Smooth muscle cell (in vitro differentiated cells): ENCODE measurements at regions not wholly inside any gene's neighbourhood (a gene's known extent, or its start where the extent isn't known, plus 50 kb on each side); places are given as distances from the start of the nearest gene placed in this dataset.
A peak's percentile ranks its signal among the peaks of the same experiment; 100 is the strongest.

Experiments
- DNase-seq: peaks from one replicate; lab custom pipeline; 2025; ENCODE audit not compliant: unreplicated experiment; lab: John Stamatoyannopoulos, UW
- H2AFZ ChIP-seq: fragments of 200-600 bp; sonication (generic); 2 replicates; pipeline ENCODE4 v1.6.0; 2016; ENCODE audit warnings: antibody characterized with exemption, low read depth, mild to moderate bottlenecking
- H3F3A ChIP-seq: fragments of 200-600 bp; sonication (generic); 2 replicates; pipeline ENCODE4 v1.6.0; 2017; ENCODE audit warnings: antibody characterized with exemption, low read depth
- H3K27ac ChIP-seq: fragments of 200-600 bp; sonication (generic); 2 replicates; pipeline ENCODE4 v1.5.1; 2016; ENCODE audit warnings: low read depth, mild to moderate bottlenecking
- H3K27me3 ChIP-seq: fragments of 200-600 bp; sonication (generic); 2 replicates; pipeline ENCODE4 v1.6.1; 2016; ENCODE audit warnings: low read depth, mild to moderate bottlenecking
- H3K36me3 ChIP-seq: fragments of 200-600 bp; sonication (generic); 2 replicates; pipeline ENCODE4 v1.5.1; 2016; ENCODE audit warnings: low read depth
- H3K4me1 ChIP-seq: fragments of 200-600 bp; sonication (generic); 2 replicates; pipeline ENCODE4 v1.5.1; 2016; ENCODE audit warnings: low read depth
- H3K4me2 ChIP-seq: fragments of 200-600 bp; sonication (generic); 2 replicates; pipeline ENCODE4 v1.6.0; 2016; ENCODE audit warnings: mild to moderate bottlenecking
- H3K4me3 ChIP-seq: fragments of 200-600 bp; sonication (generic); 2 replicates; pipeline ENCODE4 v1.5.1; 2016; ENCODE audit warnings: mild to moderate bottlenecking
- H3K79me2 ChIP-seq: fragments of 200-600 bp; sonication (generic); 2 replicates; pipeline ENCODE4 v1.6.0; 2016; ENCODE audit warnings: low read depth, mild to moderate bottlenecking
- H3K9ac ChIP-seq: fragments of 200-600 bp; sonication (generic); 2 replicates; pipeline ENCODE4 v1.6.0; 2016; ENCODE audit warnings: low read depth
- H3K9me3 ChIP-seq: fragments of 200-600 bp; sonication (generic); replicated peaks from 2 replicates; pipeline ENCODE4 v1.5.1; 2016; ENCODE audit warnings: low read depth
- H4K20me1 ChIP-seq: fragments of 200-600 bp; sonication (generic); 2 replicates; pipeline ENCODE4 v1.6.0; 2016; ENCODE audit warnings: low read depth
- WGBS: methylation state at CpG from one replicate; pipeline ENCODE4 v1.1.7; 2016; ENCODE audit warnings: low lambda C conversion rate; 5-methylcytosine and 5-hydroxymethylcytosine counted together
- TF ChIP-seq, protein P1 (sequence below): fragments of 200-600 bp; sonication (generic); IDR thresholded peaks from 2 replicates; pipeline ENCODE4 v1.5.1; 2017; ENCODE audit warnings: borderline replicate concordance, mild to moderate bottlenecking, antibody characterized with exemption; ENCODE audit not compliant: insufficient read depth, poor library complexity, severe bottlenecking

DNA sequence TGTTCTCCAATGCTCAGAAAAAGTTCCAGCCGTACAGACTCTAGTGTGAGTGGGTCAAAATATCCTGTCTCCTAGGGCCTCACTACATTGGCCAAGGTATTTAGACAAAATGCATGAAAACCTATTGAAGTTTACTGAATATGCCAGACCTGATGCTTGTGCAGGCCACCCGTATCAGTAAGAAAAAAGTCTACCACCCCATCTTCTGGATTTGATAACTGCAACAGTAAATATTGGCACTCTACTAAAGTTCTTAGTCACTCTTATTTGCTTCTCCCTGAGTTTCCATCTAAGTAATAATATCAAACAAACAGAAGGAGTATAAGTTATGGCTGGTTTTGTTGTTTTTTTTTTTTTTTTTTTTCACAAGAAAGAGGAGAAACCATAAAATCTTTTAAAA lies 627.7 kb upstream of the KLF4 start:
- TF ChIP-seq, protein P1, sequence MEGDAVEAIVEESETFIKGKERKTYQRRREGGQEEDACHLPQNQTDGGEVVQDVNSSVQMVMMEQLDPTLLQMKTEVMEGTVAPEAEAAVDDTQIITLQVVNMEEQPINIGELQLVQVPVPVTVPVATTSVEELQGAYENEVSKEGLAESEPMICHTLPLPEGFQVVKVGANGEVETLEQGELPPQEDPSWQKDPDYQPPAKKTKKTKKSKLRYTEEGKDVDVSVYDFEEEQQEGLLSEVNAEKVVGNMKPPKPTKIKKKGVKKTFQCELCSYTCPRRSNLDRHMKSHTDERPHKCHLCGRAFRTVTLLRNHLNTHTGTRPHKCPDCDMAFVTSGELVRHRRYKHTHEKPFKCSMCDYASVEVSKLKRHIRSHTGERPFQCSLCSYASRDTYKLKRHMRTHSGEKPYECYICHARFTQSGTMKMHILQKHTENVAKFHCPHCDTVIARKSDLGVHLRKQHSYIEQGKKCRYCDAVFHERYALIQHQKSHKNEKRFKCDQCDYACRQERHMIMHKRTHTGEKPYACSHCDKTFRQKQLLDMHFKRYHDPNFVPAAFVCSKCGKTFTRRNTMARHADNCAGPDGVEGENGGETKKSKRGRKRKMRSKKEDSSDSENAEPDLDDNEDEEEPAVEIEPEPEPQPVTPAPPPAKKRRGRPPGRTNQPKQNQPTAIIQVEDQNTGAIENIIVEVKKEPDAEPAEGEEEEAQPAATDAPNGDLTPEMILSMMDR: no peak
- no peaks in the 10 kb centered on the region for H4K20me1 ChIP-seq
- DNase-seq: no peak
- no peaks in the 10 kb centered on the region for H3K79me2 ChIP-seq
- no peaks in the 10 kb centered on the region for H3K9me3 ChIP-seq
- 88% methylated on average over 2 of the region's 2 CpGs for WGBS
- H2AFZ ChIP-seq: no peak overlapping the region
- no peaks in the 10 kb centered on the region for H3K4me1 ChIP-seq
- no peak overlapping the region for H3K4me3 ChIP-seq
- H3K9ac ChIP-seq: no peak overlapping the region
- no peaks in the 10 kb centered on the region for H3F3A ChIP-seq
- H3K36me3 ChIP-seq: no peaks in the 10 kb centered on the region
- no peak overlapping the region for H3K4me2 ChIP-seq
- no peaks in the 10 kb centered on the region for H3K27me3 ChIP-seq
- no peak overlapping the region for H3K27ac ChIP-seq

DNA sequence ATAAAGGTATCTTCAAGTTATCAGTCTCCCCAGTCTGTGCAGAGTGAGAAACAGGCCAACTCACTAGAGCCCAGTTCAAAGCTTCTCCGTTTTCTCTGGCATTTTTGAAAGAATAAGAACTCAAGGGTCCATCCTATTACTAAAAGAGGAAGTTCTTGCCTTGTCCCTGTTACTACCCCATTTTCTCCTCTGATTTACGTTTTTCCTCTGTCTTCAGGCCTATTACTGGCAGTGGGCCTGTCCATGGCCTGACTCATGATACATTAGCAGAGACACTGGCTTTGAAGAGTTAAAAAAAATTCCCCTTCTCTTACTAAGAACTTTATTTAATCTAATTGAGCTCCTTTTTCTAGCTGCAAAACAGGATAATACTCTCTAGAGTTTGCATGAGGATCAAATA lies 624.0 kb upstream of the KLF4 start:
- peaks cover 3% of the 10 kb centered on the region for H3F3A ChIP-seq
- H3K79me2 ChIP-seq: no peaks in the 10 kb centered on the region
- H3K4me1 ChIP-seq: no peaks in the 10 kb centered on the region
- H3K9me3 ChIP-seq: no peaks in the 10 kb centered on the region
- no peak overlapping the region for H3K4me2 ChIP-seq
- WGBS: 78% methylated on average over 2 of the region's 2 CpGs
- no peak overlapping the region for H3K9ac ChIP-seq
- TF ChIP-seq, protein P1: no peak
- H2AFZ ChIP-seq: no peak overlapping the region
- H3K36me3 ChIP-seq: no peaks in the 10 kb centered on the region
- no peak overlapping the region for H3K4me3 ChIP-seq
- no peak for DNase-seq
- H3K27me3 ChIP-seq: no peaks in the 10 kb centered on the region
- no peaks in the 10 kb centered on the region for H4K20me1 ChIP-seq
- H3K27ac ChIP-seq: no peak overlapping the region

DNA sequence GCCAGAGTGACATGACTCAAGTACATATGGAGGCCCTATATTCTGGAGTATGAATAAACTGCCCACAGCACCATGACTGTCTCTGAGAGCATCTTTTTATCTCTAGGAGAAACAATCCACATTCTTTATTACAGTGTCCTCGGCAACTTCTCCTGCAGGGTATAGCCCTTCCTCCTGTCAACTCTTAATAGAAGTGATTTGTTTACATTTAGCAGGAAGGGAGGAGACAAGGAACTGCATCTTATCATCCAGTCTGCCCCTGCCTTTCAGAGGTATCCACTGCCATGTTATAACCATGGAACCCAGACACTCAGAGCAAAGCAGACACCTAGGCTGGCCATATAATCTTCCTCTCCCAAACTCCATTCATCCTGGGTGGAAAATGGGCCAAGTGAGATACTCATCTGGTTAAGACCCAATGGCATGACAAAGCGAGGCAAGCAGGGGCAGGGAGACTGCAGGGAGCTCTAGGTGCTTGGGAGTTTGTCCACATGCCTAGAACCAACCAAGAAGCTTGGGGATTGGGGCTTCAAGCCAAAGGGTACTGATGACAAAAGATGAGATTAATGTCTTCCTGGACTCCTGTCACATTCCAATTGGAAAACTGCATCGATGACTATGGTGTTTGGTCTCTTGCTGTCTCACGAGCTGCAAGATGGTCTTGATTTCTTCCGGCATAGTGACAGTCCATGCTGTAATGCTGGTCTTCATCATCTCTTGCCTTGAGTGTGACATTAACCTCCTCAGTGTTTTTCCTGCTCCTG lies 620.5 kb upstream of the KLF4 start:
- Histone ChIP-seq H3K4me3 (no peak overlapping the region), H3K9me3 (no peaks in the 10 kb centered on the region), H4K20me1 (no peaks in the 10 kb centered on the region), H2AFZ (no peak overlapping the region), H3K79me2 (no peaks in the 10 kb centered on the region), H3K4me2 (no peak overlapping the region), H3F3A (peaks cover 3% of the 10 kb centered on the region), H3K9ac (no peak overlapping the region), H3K36me3 (no peaks in the 10 kb centered on the region), H3K27me3 (no peaks in the 10 kb centered on the region), H3K27ac (no peak overlapping the region), H3K4me1 (no peaks in the 10 kb centered on the region)
- TF ChIP-seq, protein P1: no peak
- DNase-seq: no peak
- WGBS: 67% methylated on average over 5 of the region's 5 CpGs

DNA sequence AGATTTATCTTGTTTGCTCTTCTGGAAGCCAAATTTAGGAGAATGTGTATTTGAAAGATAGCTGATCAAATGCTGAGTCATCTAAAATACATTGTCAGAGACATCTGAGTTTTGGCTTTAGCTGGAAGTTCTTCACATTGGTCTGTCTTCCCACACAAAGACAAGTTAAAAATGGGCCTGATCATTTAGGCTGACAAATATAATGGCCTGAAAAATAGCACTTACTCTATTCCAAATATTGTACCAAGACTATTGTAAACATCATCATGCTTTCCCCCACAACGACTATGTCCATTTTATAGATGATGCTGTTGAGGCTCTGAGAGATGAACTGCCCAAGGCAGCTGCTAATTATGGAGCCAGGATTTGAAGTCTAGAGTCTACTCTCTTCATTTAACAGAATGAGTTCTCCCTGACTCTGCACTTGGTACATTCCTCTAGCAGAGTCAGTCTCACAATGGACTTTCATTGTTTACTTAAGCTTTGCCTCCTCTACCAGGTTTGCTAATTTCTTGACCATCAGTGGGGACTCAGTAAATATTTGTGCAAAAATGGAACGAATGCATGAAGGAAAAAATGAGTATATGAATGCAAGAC lies 619.4 kb upstream of the KLF4 start:
- Histone ChIP-seq H3K4me1 (no peaks in the 10 kb centered on the region), H3K4me2 (peak overlapping the region; percentile 41), H3K79me2 (no peaks in the 10 kb centered on the region), H3K9me3 (no peaks in the 10 kb centered on the region), H3K27me3 (no peaks in the 10 kb centered on the region), H3F3A (peaks cover 3% of the 10 kb centered on the region), H3K4me3 (no peak overlapping the region), H2AFZ (no peak overlapping the region), H3K27ac (no peak overlapping the region), H3K36me3 (no peaks in the 10 kb centered on the region), H4K20me1 (no peaks in the 10 kb centered on the region), H3K9ac (no peak overlapping the region)
- TF ChIP-seq, protein P1: no peak
- 86% methylated on average over 2 of the region's 2 CpGs for WGBS
- no peak for DNase-seq
